Liver (tissue), 3 donors: ENCODE measurements at regions not wholly inside any gene's neighbourhood (a gene's known extent, or its start where the extent isn't known, plus 50 kb on each side); places are given as distances from the start of the nearest gene placed in this dataset.

ENCODE experiments used
- CTCF ChIP-seq: fragments of 150-350 bp; IDR thresholded peaks from 2 replicates; pipeline ENCODE4 v1.5.1; 2017; ENCODE audit warnings: improper control_type of control experiment, low read depth, low read length; ENCODE audit not compliant: missing input control
- HNF4G ChIP-seq: IDR thresholded peaks from 2 replicates; pipeline ENCODE4 v1.6.1; 2016; ENCODE audit warnings: antibody characterized with exemption
- donor health status: healthy.
- donor health status: healthy.

GRCh38 chr4:159689526-159689925 lies 586.6 kb downstream of the RAPGEF2 start:
- TF ChIP-seq CTCF (no peak), HNF4G (no peak)
